H1 (cell line): ENCODE measurements at regions not wholly inside any gene's neighbourhood (a gene's known extent, or its start where the extent isn't known, plus 50 kb on each side); places are given as distances from the start of the nearest gene placed in this dataset.

Experiments
- CHD1 ChIP-seq: IDR thresholded peaks from 2 replicates; pipeline ENCODE4 v1.6.1; 2012; ENCODE audit warnings: low read depth, low read length, improper control_type of control experiment
- HDAC2 ChIP-seq, 2 experiments: fragments of 300-600 bp in 1 of 2; sonication (generic) in 1 of 2; IDR thresholded peaks; 2 replicates each; pipeline ENCODE4 v1.6.1; 2011 to 2012; ENCODE audit warnings: low read depth in 2 of 2, low read length in 2 of 2, mild to moderate bottlenecking in 2 of 2, moderate library complexity in 2 of 2, borderline replicate concordance in 1 of 2, inconsistent platforms in 1 of 2
- SP4 ChIP-seq: IDR thresholded peaks from 2 replicates; pipeline ENCODE4 v1.6.1; 2012; ENCODE audit warnings: low read length, inconsistent platforms
- TF ChIP-seq, protein P1 (sequence below), 3 experiments: IDR thresholded peaks; 1 replicate in 2 of 3; 2 replicates in 1 of 3; pipeline versions ENCODE4 v1.5.1 to v1.6.1; 2011; ENCODE audit warnings: low read length in 3 of 3, mild to moderate bottlenecking in 3 of 3, inconsistent platforms in 2 of 3, low read depth in 1 of 3, moderate library complexity in 1 of 3; ENCODE audit not compliant: insufficient read depth in 1 of 3; ENCODE audit errors: control extremely low read depth in 1 of 3

DNA sequence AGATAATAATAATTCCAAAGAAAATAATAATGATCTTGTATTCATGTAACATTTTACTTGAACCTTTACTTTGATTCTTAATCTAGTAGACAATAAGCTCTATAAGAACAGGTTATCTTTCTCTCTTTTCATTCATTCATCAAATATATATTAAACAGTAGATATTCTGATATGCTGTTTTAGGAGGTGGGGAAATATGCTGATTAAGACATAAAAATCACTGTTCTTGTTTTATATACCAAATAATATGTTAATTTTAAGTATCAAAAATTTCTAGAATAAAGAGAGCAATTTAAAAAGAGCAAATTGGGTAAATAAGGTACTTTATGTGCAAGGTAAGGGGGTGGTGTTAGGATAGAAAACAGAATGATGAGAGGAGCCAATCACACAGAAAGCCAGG lies 401.9 kb downstream of the PDHA2 start:
- TF ChIP-seq CHD1 (no peak), HDAC2 (IDR thresholded peaks at IDR 0.05; ENCODE audit: borderline replicate concordance in 1 of 2, low read depth in 2 of 2, low read length in 2 of 2) (no peak), SP4 (no peak)
- TF ChIP-seq, protein P1, sequence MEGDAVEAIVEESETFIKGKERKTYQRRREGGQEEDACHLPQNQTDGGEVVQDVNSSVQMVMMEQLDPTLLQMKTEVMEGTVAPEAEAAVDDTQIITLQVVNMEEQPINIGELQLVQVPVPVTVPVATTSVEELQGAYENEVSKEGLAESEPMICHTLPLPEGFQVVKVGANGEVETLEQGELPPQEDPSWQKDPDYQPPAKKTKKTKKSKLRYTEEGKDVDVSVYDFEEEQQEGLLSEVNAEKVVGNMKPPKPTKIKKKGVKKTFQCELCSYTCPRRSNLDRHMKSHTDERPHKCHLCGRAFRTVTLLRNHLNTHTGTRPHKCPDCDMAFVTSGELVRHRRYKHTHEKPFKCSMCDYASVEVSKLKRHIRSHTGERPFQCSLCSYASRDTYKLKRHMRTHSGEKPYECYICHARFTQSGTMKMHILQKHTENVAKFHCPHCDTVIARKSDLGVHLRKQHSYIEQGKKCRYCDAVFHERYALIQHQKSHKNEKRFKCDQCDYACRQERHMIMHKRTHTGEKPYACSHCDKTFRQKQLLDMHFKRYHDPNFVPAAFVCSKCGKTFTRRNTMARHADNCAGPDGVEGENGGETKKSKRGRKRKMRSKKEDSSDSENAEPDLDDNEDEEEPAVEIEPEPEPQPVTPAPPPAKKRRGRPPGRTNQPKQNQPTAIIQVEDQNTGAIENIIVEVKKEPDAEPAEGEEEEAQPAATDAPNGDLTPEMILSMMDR (IDR thresholded peaks at IDR 0.05; ENCODE audit: control extremely low read depth in 1 of 3, insufficient read depth in 1 of 3, low read depth in 1 of 3, low read length in 3 of 3): no peak
